Urothelium cell line (cell line): ENCODE measurements at regions not wholly inside any gene's neighbourhood (a gene's known extent, or its start where the extent isn't known, plus 50 kb on each side); places are given as distances from the start of the nearest gene placed in this dataset.
"Not testable (repeated sequence)": the region's sequence is repeated elsewhere in the genome, so short reads cannot be mapped to it uniquely, and the experiment has no call there.

ENCODE experiments used
- DNase-seq: peaks from one replicate; pipeline ENCODE4 v3.0.0; 2011; ENCODE audit warnings: low spot score, mixed read lengths
- FAIRE-seq: peaks from 2 replicates; lab custom pipeline; 2011; peaks lifted over from hg19 to GRCh38; lab: Jason Lieb, UNC

- DNase-seq (no peak), FAIRE-seq (no peak)
Measured at GRCh38 chr12:93235881-93236280, 141.8 kb upstream of the NUDT4 start.

GRCh38 chr12:93237235-93237915 is 140.3 kb upstream of the NUDT4 start:
- no peak for DNase-seq
- FAIRE-seq: no peak

- not testable (repeated sequence) for DNase-seq, FAIRE-seq
Measured at GRCh38 chr12:93238512-93239262, 139.0 kb upstream of the NUDT4 start.

- not testable (repeated sequence) for FAIRE-seq, DNase-seq
Measured at GRCh38 chr12:93239789-93240188, 137.9 kb upstream of the NUDT4 start.

GRCh38 chr12:93242154-93242972 is 135.4 kb upstream of the NUDT4 start:
- no peak for FAIRE-seq
- DNase-seq: no peak

GRCh38 chr12:93243382-93243688 is 134.4 kb upstream of the NUDT4 start:
- DNase-seq (no peak), FAIRE-seq (no peak)

GRCh38 chr12:93243689-93244513 is 133.8 kb upstream of the NUDT4 start:
- FAIRE-seq (no peak), DNase-seq (no peak)

- DNase-seq: no peak
- no peak for FAIRE-seq
Measured at GRCh38 chr12:93244514-93245077, 133.1 kb upstream of the NUDT4 start.

- FAIRE-seq (no peak), DNase-seq (no peak)
Measured at GRCh38 chr12:93245543-93245942, 132.2 kb upstream of the NUDT4 start.

- DNase-seq (no peak), FAIRE-seq (no peak)
Measured at GRCh38 chr12:93247313-93247991, 130.3 kb upstream of the NUDT4 start.

GRCh38 chr12:93252221-93252620 is 125.5 kb upstream of the NUDT4 start:
- FAIRE-seq (no peak), DNase-seq (no peak)

GRCh38 chr12:93254911-93255310 is 122.8 kb upstream of the NUDT4 start:
- FAIRE-seq: no peak
- no peak for DNase-seq

GRCh38 chr12:93256256-93256969 is 121.3 kb upstream of the NUDT4 start:
- no peak for DNase-seq
- no peak for FAIRE-seq

- FAIRE-seq (no peak), DNase-seq (no peak)
Measured at GRCh38 chr12:93261505-93262094, 116.1 kb upstream of the NUDT4 start.

GRCh38 chr12:93272997-93273396 is 104.7 kb upstream of the NUDT4 start:
- DNase-seq (no peak), FAIRE-seq (no peak)

GRCh38 chr12:93273834-93274564 is 103.7 kb upstream of the NUDT4 start:
- DNase-seq: no peak
- no peak for FAIRE-seq

GRCh38 chr12:93274937-93275336 is 102.8 kb upstream of the NUDT4 start:
- DNase-seq (no peak), FAIRE-seq (no peak)

- no peak for DNase-seq
- no peak for FAIRE-seq
Measured at GRCh38 chr12:93275589-93275988, 102.1 kb upstream of the NUDT4 start.
